ENCODE measurements at regions not wholly inside any gene's neighbourhood (a gene's known extent, or its start where the extent isn't known, plus 50 kb on each side); places are given as distances from the start of the nearest gene placed in this dataset.

DNA sequence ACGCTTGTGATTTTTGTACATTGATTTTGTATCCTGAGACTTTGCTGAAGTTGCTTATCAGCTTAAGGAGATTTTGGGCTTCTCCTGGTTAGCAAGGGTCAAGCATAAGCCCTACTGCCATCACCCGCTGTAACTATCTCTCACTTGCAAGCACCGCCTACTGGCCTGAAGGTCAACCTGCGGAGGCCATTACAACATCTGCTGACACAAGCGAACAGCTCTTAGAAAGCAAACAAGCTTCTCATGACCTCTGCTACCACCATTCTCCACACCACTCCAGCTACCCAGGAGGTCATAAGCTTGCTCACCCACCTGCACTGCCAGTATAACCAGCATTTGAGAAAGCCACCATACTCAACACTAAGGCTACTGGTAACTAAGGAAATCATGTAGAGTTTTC lies 288.4 kb upstream of the KIRREL3 start:
- no peaks in the 10 kb centered on the region for H3K4me1 ChIP-seq
- no peaks in the 10 kb centered on the region for H3K27me3 ChIP-seq
- 97% methylated on average over 4 of the region's 5 CpGs for WGBS
- no peak overlapping the region for H3K27ac ChIP-seq
- H3K4me3 ChIP-seq: no peak overlapping the region
- DNase-seq (ENCODE audit: low spot score in 2 of 2): no peak
- no peaks in the 10 kb centered on the region for H3K36me3 ChIP-seq
- H3K9me3 ChIP-seq: peaks cover 4% of the 10 kb centered on the region
- TF ChIP-seq EP300 (IDR thresholded peaks at IDR 0.05) (no peak), POLR2AphosphoS5 (IDR thresholded peaks at IDR 0.05) (no peak), POLR2A (IDR thresholded peaks at IDR 0.05) (no peak)
- TF ChIP-seq, protein P1, sequence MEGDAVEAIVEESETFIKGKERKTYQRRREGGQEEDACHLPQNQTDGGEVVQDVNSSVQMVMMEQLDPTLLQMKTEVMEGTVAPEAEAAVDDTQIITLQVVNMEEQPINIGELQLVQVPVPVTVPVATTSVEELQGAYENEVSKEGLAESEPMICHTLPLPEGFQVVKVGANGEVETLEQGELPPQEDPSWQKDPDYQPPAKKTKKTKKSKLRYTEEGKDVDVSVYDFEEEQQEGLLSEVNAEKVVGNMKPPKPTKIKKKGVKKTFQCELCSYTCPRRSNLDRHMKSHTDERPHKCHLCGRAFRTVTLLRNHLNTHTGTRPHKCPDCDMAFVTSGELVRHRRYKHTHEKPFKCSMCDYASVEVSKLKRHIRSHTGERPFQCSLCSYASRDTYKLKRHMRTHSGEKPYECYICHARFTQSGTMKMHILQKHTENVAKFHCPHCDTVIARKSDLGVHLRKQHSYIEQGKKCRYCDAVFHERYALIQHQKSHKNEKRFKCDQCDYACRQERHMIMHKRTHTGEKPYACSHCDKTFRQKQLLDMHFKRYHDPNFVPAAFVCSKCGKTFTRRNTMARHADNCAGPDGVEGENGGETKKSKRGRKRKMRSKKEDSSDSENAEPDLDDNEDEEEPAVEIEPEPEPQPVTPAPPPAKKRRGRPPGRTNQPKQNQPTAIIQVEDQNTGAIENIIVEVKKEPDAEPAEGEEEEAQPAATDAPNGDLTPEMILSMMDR (IDR thresholded peaks at IDR 0.05): no peak

DNA sequence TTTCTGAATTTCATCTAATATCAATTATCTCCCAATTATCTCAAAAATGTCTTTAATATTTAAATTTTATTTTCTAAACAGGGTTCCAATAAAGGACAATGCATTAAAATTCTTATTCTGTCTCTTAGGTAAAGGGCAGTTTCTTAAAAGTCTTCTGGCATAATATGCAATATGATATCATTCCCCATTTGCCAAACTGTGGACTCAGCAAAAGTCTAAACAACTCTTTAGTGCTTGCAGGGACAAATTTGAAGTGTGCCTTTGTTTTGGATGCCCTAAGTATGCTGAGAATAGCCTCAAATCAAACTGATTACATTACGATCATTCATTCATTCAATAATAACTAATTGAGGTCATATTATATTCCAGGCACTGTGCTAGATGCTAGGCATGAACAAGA lies 281.0 kb upstream of the KIRREL3 start:
- Histone ChIP-seq H3K4me3 (no peak overlapping the region), H3K36me3 (no peaks in the 10 kb centered on the region), H3K27me3 (peaks cover 6% of the 10 kb centered on the region), H3K27ac (no peak overlapping the region), H3K4me1 (no peaks in the 10 kb centered on the region), H3K9me3 (no peaks in the 10 kb centered on the region)
- TF ChIP-seq POLR2A (IDR thresholded peaks at IDR 0.05) (no peak), EP300 (IDR thresholded peaks at IDR 0.05) (no peak), POLR2AphosphoS5 (IDR thresholded peaks at IDR 0.05) (no peak)
- TF ChIP-seq, protein P1 (IDR thresholded peaks at IDR 0.05): no peak
- DNase-seq (ENCODE audit: low spot score in 2 of 2): no peak
- 91% methylated on average over 1 of the region's 1 CpG for WGBS

DNA sequence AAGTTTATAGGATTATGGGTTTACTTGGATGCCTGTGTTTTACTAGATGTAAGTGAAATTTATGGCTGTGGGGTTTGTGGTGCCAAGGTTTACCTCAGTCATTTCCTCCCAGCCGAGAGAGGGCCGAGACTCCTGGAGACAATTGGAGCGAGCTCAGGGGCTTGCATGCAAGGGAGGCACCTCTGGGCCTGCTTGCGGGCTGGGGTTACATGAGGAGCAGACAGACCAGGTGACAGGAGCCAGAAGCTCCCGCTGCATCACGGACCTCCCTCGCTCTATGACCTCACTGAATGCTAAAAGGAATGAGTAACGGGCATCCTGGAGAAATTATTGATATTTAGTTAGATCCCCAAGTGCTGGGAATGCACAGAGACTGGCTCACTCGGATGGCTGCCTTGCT lies 275.2 kb upstream of the KIRREL3 start:
- no peaks in the 10 kb centered on the region for H3K4me1 ChIP-seq
- H3K4me3 ChIP-seq: no peak overlapping the region
- 17% methylated on average over 9 of the region's 9 CpGs for WGBS
- no peaks in the 10 kb centered on the region for H3K36me3 ChIP-seq
- DNase-seq (ENCODE audit: low spot score in 2 of 2): no peak
- H3K27me3 ChIP-seq: peaks cover 6% of the 10 kb centered on the region
- no peaks in the 10 kb centered on the region for H3K9me3 ChIP-seq
- no peak overlapping the region for H3K27ac ChIP-seq
- no peak for TF ChIP-seq POLR2AphosphoS5 (IDR thresholded peaks at IDR 0.05)
- no peak for TF ChIP-seq EP300 (IDR thresholded peaks at IDR 0.05)
- TF ChIP-seq, protein P1 (IDR thresholded peaks at IDR 0.05): no peak
- no peak for TF ChIP-seq POLR2A (IDR thresholded peaks at IDR 0.05)

DNA sequence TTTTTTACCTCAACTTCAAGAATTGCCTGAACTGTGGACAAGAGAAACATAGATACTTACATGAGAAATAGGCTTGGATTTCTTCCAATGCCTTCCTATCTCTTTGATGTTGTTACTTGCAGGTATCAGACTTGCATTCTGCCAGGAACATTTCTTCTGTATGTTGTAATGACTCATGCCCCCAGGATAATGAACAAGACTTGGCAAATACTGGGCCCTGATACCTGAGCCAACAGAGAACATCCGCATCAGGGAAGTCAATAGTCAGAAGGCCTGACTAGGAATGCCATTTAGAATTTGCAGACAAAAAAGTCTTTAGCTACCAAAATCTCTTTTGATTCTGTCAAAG lies 273.7 kb upstream of the KIRREL3 start:
- H3K4me1 ChIP-seq: no peaks in the 10 kb centered on the region
- no peak overlapping the region for H3K4me3 ChIP-seq
- DNase-seq (ENCODE audit: low spot score in 2 of 2): no peak
- H3K27ac ChIP-seq: no peak overlapping the region
- TF ChIP-seq POLR2AphosphoS5 (IDR thresholded peaks at IDR 0.05) (no peak), POLR2A (IDR thresholded peaks at IDR 0.05) (no peak), EP300 (IDR thresholded peaks at IDR 0.05) (no peak)
- TF ChIP-seq, protein P1 (IDR thresholded peaks at IDR 0.05): no peak
- WGBS: 60% methylated on average over 1 of the region's 1 CpG
- H3K36me3 ChIP-seq: no peaks in the 10 kb centered on the region
- peaks cover 11% of the 10 kb centered on the region for H3K27me3 ChIP-seq
- no peaks in the 10 kb centered on the region for H3K9me3 ChIP-seq

DNA sequence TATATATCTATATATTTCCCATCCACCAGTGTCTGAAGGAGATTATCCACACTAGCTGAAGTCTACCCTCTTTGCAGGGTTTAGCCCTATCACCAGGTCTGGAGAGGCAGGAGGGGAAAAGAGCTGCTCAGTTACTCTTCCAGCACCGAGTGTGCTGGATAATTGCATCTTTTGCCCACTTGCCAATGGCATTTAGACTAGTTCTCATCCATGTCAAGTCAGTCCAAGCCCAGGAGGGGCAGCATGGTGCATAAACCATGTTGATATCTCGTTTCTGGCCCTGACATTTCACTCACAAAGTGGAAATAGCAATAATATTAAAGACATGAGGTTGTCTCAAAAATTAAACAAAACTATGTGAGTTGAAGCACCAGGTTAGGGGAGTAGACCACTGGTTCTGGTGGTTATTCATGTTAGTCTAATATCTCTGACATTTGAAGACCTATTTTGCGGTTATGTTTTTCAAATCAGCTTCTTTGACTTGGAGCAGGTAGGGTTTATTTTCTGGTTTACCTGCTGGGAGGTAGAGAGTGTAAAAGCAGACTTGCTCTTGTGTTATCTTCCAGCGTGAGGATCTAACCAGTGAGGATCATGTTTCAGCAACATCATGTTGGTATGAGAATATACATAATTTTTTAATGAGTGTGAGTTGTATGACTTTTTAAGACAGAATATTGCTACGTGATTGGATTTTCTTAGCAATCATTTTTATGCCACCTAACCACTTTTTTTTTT lies 273.2 kb upstream of the KIRREL3 start:
- no peak for DNase-seq (ENCODE audit: low spot score in 2 of 2)
- Histone ChIP-seq H3K4me3 (no peak overlapping the region), H3K4me1 (no peaks in the 10 kb centered on the region), H3K27ac (no peak overlapping the region), H3K27me3 (peaks cover 8% of the 10 kb centered on the region), H3K9me3 (no peaks in the 10 kb centered on the region), H3K36me3 (no peaks in the 10 kb centered on the region)
- 53% methylated on average over 5 of the region's 5 CpGs for WGBS
- TF ChIP-seq POLR2A (IDR thresholded peaks at IDR 0.05) (no peak), EP300 (IDR thresholded peaks at IDR 0.05) (no peak), POLR2AphosphoS5 (IDR thresholded peaks at IDR 0.05) (no peak)
- TF ChIP-seq, protein P1 (IDR thresholded peaks at IDR 0.05): no peak

Measured in suprapubic skin (tissue), 4 donors.